ENCODE measurements at regions not wholly inside any gene's neighbourhood (a gene's known extent, or its start where the extent isn't known, plus 50 kb on each side); places are given as distances from the start of the nearest gene placed in this dataset.

- no peak for TF ChIP-seq CTCF (IDR thresholded peaks at IDR 0.05)
- H3K27me3 Mint-ChIP-seq (ENCODE audit: insufficient read depth) = peaks cover 3% of the 10 kb centered on the region; the same call in 1 of the 2 replicates
- no peak overlapping the region for H3K4me3 Mint-ChIP-seq
- H3K27ac Mint-ChIP-seq = no peak overlapping the region
- no peaks in the 10 kb centered on the region; the same call in 1 of the 2 replicates for H3K36me3 Mint-ChIP-seq (ENCODE audit: low read depth)
- no peaks in the 10 kb centered on the region; the same call in 1 of the 2 replicates for H3K9me3 Mint-ChIP-seq
- peaks cover 45% of the 10 kb centered on the region for H3K4me1 Mint-ChIP-seq (ENCODE audit: low read depth)
- no peak for DNase-seq
Observed at GRCh38 chr7:15853832-15854470, 167.5 kb upstream of the MEOX2 start.

GRCh38 chr7:15851201-15851600 lies 164.7 kb upstream of the MEOX2 start:
- H3K36me3 Mint-ChIP-seq (ENCODE audit: low read depth) = no peaks in the 10 kb centered on the region
- H3K4me1 Mint-ChIP-seq (ENCODE audit: low read depth) = peaks cover 56% of the 10 kb centered on the region
- no peak overlapping the region for H3K27ac Mint-ChIP-seq
- no peaks in the 10 kb centered on the region for H3K9me3 Mint-ChIP-seq
- H3K27me3 Mint-ChIP-seq (ENCODE audit: insufficient read depth) = no peaks in the 10 kb centered on the region
- TF ChIP-seq CTCF (IDR thresholded peaks at IDR 0.05) = no peak
- no peak overlapping the region for H3K4me3 Mint-ChIP-seq
- peak; percentile 48 for DNase-seq

GRCh38 chr7:15848901-15849300 lies 162.4 kb upstream of the MEOX2 start:
- Mint-ChIP-seq H3K4me3 (peak overlapping the region; percentile 28; the same call in 1 of the 2 replicates), H3K36me3 (ENCODE audit: low read depth) (no peaks in the 10 kb centered on the region), H3K27me3 (ENCODE audit: insufficient read depth) (no peaks in the 10 kb centered on the region), H3K27ac (peak overlapping the region; percentile 45; the same call in 1 of the 2 replicates), H3K9me3 (no peaks in the 10 kb centered on the region), H3K4me1 (ENCODE audit: low read depth) (peaks cover 40% of the 10 kb centered on the region)
- TF ChIP-seq CTCF (IDR thresholded peaks at IDR 0.05) = no peak
- DNase-seq = no peak

- TF ChIP-seq CTCF (IDR thresholded peaks at IDR 0.05) = no peak
- Mint-ChIP-seq H3K27me3 (ENCODE audit: insufficient read depth) (no peaks in the 10 kb centered on the region), H3K4me1 (ENCODE audit: low read depth) (peaks cover 34% of the 10 kb centered on the region), H3K9me3 (no peaks in the 10 kb centered on the region), H3K36me3 (ENCODE audit: low read depth) (no peaks in the 10 kb centered on the region), H3K4me3 (peak overlapping the region; percentile 28), H3K27ac (peak overlapping the region; percentile 45; the same call in 1 of the 2 replicates)
- DNase-seq = peak; percentile 18
Observed at GRCh38 chr7:15848362-15848761, 161.9 kb upstream of the MEOX2 start.

GRCh38 chr7:15845868-15846267 lies 159.4 kb upstream of the MEOX2 start:
- Mint-ChIP-seq H3K27ac (no peak overlapping the region), H3K9me3 (no peaks in the 10 kb centered on the region), H3K36me3 (ENCODE audit: low read depth) (no peaks in the 10 kb centered on the region), H3K27me3 (ENCODE audit: insufficient read depth) (no peaks in the 10 kb centered on the region), H3K4me1 (ENCODE audit: low read depth) (peaks cover 17% of the 10 kb centered on the region), H3K4me3 (no peak overlapping the region)
- no peak for TF ChIP-seq CTCF (IDR thresholded peaks at IDR 0.05)
- DNase-seq = no peak

All from HFFc6 (cell line).